ENCODE measurements at regions not wholly inside any gene's neighbourhood (a gene's known extent, or its start where the extent isn't known, plus 50 kb on each side); places are given as distances from the start of the nearest gene placed in this dataset.
"Not testable (repeated sequence)": the region's sequence is repeated elsewhere in the genome, so short reads cannot be mapped to it uniquely, and the experiment has no call there.

DNA sequence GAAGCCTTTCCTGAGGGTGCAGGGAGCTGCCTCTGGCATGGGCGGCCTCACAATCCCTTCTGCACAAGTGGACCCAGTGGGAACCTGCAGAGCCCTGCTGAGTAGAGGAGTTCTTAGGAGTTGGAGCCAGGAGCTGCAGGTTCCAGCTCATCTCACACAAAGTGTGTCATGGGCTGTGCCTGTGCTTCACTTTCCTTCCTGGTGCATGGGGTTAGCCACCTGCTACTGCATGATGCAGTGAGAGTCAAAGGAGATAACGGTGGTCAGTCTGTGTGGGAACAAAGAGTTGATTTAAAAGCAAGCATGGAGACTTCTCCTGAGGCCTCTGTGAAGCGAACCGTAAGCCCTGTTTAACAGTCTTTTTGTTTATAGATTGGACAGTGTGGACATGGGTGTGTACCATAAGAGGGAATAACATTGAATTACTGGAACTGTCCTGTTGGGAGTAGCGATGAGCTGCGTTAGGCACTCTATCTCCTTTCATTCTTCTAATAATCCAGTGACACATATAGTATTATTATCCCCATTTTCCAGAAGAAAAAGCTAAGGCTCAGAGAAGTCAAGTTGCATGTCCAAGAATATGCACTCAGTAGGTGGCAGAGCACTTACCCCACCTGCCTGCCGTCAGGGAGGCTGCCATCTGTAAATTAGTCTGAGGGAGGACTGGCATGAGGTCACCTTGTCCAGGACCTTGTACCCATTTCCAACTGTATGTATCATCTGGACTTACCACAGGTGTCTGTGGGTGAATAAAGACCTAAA, 68.7 kb upstream of the PRR23C start:
- DNase-seq, result no peak
- intact Hi-C loops (cut with DNase I), result loop anchor here (2.0 to 5.0 kb wide), 3 partner anchors 74 to 215 kb away; no protein-coding TSS in a partner anchor

DNA sequence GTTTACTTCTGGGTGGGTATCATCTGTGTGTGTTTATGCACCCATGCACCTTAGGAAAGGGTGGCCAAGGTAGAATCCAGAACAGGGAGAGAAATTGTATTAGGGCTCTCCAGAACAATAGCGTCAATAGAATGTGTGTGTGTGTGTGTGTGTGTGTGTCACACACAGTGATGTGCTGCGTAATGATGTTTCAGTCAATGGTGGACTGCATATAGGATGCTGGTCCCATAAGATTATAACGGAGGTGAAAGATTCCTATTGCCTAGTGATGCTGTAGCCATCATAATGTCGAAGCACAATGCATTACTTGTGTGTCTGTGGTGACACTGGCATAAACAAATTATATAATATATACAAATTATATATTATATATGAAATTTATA, 69.3 kb upstream of the PRR23C start:
- DNase-seq, result no peak

DNA sequence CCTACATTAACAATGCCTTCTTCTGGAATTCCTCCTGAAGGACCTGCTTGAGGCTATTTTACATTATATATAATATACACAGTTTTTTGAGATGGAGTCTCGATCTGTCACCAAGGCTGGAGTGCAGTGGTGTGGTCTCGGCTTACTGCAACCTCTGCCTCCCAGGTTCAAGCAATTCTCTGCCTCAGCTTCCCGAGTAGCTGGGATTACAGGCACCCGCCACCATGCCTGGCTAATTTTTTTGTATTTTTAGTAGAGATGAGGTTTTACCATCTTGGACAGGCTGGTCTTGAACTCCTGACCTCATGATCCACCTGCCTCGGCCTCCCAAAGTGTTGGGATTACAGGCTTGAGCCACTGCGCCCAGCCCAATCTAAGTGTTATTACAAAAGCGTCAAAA, 71.9 kb upstream of the PRR23C start:
- DNase-seq; intact Hi-C loops (cut with DNase I): not testable (repeated sequence)

More for the DNA sequence above, 69.3 kb upstream of the PRR23C start:
- intact Hi-C loops (cut with DNase I), result loop anchor here (2.0 to 5.0 kb wide), 3 partner anchors 73 to 215 kb away; no protein-coding TSS in a partner anchor

DNA sequence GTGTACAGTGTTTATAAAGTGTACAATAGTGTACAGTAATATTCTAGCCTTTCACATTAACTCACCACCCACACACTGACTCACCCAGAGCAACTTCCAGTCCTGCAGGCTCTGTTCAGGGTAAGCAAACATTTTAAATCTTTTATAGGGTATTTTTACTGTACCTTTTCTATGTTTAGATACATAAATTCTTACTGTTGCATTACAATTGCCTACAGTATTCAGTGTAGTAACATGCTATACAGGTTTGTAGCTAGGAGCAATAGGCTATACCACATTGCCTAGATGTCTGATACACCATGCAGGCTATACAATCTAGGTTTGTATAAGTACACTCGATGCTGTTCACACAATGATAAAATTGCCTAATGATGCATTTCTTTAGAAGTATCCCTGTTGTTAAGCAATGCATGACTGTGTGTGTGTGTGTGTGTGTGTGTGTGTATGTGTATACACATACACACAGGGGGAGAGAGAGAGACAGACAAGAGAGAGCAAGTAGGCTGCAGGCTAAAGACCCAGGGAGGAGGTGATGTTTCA, 72.5 kb upstream of the PRR23C start:
- DNase-seq, result no peak
- intact Hi-C loops (cut with DNase I), result no loop called here

DNA sequence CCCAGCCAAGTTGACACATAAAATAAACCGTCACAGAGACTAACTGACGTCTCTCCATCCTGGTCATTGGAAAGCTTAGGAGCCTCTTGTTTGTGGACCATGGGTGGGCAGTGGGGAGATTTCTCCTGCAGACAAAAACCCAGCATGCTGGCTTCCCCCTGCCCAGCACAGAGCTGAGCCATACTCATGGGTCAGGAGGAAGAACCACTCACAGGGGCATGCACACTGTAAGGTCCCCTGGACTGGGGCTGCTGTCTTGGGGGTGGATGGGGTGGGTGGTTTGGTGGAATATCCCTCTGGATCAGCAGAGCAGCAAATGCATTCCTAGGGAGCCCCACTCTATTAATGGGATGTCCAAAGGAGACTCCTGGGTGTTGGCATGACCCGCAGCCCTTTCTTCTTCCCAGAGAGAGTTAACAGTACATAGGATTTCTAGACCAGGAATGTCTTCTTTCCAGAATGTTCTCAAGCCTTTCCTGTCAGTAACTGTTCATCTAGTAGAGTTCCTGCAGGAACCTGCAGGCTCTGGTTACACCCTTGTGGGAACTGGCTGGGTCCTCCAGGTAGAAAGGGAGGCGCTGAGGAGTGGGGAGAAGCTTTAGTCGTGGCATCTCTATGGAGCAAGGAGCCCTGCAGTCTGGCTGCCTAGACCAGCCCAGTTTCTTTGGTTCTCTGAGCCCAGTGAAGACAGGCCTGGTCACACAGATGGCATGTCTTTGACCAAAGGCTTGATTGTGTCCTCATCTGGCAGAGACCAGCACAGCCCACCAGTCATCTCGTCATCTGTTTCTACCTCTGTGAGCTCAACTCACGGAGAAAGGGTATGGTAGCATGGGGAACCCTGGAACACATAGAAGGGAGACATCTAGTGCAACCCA, 73.4 kb upstream of the PRR23C start:
- no peak for DNase-seq
- intact Hi-C loops (cut with DNase I), result no loop called here

DNA sequence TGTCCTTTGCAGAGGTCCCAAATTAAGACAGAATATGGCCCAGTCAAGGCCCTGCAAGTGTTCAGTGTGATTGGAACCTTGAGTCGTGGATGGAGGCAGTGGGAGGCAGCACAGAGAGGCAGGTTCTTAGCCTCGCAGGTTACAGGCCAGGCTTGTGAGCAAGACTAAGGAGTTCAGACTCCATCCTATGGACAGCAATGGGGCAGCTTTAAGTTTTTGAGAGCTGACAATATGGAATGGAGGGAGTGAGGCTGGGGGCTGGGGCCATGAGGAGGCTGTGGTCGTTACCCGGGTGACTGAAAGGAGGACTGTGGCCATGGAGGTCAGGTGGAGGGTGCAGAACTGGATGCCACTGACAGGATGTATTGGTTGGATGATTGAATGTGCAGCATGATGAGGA, 74.1 kb upstream of the PRR23C start:
- intact Hi-C loops (cut with DNase I), result no loop called here

DNA sequence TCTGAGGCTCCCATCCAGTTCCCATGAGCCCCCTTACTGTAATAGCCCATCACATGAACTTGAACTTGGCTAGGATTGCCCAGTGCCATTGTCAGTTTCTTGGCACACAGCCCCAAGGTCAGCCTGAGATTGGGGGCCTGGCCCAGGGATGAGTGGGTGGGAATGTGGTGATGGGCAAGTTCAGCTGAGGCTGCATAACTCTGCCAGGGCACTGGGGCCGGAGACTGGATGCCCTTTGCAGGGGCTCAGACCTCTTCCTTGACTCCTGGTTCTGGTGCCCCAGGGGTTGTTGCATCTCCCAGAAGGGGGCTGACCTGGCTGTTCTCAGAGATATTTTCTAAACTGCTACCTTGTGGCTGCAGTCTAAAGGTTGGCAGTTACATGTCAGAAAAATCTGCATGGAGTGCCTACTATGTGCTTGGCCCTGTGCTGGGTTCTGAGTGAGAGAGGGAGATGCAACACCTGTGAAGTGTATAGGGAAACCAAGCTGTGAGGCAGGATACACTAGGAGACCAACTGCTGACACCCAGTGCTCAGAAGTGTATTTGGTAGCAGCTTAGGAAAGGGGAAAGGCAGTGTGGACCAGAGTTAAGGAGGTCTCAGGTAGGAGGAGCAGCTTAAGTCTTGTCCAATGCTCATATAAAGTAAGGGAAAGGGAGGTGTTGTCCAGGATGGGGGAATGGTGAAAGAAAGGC, 74.8 kb upstream of the PRR23C start:
- DNase-seq, result no peak
- intact Hi-C loops (cut with DNase I), result no loop called here

More for the DNA sequence above, 74.1 kb upstream of the PRR23C start:
- no peak for DNase-seq

DNA sequence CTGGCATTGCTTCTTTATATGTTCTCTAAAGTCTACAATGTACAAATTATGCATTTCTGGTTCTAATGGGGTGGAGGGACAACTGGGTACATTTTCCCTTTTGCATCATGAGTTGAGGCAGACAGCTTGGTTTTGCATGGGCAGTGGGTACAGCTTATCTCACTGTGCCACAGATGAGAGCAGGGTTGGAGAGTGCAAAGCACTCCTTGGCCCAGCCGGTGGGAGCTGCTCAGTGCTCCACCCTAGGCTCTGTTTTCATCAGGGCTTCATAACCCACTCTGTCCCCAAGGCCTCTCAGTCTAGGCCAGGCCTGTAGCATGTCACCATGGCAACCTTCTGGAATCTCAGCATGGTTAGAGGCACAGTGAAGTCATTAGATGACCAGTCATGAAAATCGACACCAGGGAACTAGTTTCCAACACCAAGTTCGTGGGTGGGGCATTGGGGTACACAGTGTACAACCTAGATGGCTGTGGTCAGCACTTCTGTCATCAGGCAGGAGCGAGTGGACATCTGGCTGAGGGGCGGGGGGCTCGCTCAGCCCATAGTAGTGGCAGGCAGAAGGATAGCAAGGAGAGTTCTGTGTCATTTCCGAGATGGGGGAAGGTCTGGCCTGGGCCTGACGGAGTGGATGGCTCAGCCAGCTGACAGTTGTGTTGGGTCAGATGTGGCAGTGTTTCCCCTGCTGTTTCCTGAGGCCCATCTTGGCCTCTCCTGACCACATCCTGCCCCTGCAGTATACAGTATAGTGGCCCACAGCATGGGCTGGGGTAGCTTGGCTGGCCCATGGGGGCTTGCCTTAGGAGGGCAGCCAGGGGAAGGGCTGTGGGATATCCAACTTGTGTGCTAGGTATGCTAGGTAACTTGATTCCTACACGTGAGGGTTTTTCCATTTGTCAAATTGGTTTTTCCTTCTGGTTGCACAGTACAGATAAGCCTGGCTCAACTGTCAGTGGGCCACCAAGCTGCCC, 75.7 kb upstream of the PRR23C start:
- no peak for DNase-seq
- intact Hi-C loops (cut with DNase I), result no loop called here

DNA sequence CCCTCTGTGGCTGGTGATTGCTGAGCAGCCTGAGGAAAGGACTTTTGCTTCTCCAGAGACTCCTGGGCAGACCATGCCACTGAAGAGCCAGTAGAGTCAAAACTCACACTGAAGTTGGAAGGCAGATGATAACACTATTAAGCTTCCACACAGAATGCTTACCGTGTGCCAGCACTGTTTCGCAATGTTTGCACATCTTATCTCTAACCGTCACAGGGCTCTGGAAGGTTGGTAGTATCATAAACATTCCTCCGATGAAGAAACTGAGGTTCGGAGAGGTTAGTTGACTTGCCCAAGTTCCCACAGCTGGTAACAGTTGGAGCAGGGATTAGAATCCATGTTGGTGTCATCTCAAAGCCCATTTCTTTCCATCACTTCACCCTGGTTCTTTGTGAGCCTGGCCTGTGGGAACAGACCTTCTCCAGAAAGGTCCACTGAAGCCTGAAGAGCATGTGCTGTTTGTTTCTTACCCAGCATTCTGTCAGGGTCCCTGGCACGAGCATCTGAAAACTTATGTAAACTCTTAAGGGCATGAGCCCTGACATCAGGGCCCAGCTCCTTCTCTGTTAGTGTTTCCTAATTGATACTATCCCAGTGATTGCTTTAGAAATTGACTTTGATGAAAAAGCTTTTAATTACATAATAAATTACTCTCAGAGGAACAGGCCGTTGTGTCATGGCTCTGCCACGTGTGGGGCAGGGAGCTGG, 77.0 kb upstream of the PRR23C start:
- DNase-seq, result no peak
- intact Hi-C loops (cut with DNase I), result no loop called here

DNA sequence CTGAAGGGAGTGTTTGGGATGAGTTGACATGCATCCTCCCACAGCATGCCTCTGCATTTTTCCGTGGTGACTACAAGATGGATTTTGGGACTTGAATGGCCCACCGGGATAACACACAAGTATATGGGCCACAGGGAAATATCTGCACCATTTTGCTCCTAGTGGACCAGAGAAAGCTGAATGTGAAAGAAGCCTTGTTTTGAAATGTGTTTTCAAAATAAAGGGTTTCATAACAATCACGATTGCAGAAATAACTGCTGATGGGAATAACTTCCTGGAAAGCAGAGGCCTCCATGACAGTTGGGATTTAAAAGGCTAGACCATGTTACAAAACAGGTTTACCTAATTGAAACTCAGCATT, 77.5 kb upstream of the PRR23C start:
- intact Hi-C loops (cut with DNase I), result no loop called here
- DNase-seq, result no peak

DNA sequence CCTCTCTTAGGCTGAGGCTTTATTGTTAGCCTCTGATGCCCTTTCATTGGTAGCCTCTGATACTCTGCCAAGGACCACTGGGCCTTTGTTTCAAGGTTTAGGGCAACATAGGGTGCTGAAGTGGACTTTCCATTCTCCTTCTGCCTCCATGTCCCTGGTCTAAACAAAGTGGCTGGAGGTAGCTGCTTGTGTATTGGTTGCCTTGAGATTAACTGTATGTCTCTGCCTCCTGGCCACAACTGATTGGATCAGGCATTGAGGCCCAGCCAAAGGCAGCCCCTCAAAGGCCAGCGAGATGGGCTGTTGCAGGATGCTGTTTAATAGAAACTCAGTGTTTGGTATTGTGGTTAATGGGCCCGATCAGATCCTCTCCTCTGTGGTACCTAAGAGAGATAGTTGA, 77.9 kb upstream of the PRR23C start:
- intact Hi-C loops (cut with DNase I), result no loop called here
- DNase-seq, result no peak

DNA sequence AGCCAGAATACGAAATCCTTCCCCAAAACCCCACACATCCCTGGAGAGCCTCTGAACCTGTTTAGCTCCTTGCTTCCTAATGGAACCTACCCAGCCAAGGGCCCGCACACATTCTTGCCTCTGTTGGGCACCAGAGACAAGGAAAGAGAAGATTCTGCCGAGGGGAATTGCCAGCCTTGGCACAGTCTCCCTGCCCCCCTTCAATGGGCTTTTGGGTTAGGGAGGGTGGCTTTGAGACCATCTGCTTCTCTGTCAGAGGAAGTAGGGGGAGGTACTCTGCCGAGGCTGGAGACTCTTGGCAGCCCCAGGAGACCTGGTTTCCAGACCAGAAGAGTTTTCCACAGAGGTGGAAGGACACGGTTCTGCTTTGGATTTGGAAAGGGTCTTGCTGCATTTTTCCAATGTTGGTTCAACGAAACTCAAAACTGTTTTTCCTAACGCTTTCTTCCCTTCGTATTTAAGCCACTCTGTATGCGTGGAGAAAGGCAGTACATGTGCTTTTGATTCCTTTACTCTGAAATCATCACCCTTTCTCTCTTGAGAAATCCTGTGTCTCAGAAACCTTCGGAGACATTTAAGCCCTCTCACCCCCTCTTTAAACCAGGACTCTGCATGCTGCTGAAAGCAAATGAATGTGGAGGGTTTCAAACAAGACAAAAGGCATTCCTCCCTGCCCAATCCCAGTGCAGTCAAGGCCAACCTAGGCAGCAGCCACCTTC, 78.8 kb upstream of the PRR23C start:
- no peak for DNase-seq
- intact Hi-C loops (cut with DNase I), result no loop called here

DNA sequence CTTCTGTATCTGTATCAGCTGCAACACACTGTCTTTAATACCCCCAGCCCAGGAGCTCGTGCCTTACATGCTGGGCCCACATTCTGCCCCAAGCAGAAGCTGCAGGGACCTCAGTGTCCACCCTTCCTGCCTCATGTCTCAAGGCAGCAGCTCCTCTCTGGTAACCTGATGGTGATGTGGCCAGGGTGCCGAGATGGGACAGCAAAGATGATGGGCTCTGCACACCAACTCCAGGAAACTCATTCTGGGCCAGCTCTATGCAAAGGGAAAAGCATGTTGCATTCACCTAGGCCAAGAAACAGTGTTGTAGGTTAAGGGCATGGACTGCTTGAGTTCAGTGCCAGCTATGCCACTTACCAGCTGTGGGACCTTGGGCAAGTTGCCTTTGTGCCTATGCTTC, 79.5 kb upstream of the PRR23C start:
- no peak for DNase-seq
- intact Hi-C loops (cut with DNase I), result no loop called here

DNA sequence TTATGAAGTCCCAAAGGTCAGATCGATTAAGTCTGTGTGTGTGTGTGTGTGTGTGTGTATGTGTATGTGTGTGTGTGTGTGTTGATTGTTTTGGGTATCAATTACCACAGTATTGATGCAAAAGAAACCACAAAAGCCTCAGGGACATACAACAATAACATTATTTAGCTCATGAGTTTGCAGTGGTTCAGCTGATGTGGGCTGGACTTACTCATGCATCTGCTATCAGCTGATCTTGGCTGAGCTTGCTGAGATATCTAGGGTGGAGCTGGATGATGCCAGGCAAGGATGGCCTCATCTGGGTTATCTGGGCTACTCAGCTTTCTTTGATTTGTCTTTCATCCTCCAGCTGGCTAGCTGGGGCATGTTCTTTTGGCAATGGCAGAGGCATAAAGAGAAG, 82.4 kb upstream of the PRR23C start:
- intact Hi-C loops (cut with DNase I), result no loop called here
- DNase-seq, result no peak

DNA sequence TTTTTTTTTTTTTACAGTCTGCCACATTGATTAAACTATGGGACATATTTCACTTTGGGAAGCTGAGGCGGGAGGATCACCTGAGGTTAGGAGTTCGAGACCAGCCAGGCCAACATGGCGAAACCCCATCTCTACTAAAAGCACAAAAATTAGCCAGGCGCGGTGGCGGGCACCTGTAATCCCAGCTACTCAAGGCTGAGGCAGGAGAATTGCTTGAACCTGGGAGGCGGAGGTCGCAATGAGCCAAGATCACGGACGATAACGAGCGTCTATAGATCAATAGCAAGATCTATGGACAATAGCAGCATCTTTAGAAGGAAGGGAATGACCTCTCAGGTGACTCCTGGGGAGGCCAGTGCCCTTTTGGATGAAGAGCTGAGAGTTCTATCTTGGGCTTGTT, 82.9 kb upstream of the PRR23C start:
- intact Hi-C loops (cut with DNase I); DNase-seq: not testable (repeated sequence)

DNA sequence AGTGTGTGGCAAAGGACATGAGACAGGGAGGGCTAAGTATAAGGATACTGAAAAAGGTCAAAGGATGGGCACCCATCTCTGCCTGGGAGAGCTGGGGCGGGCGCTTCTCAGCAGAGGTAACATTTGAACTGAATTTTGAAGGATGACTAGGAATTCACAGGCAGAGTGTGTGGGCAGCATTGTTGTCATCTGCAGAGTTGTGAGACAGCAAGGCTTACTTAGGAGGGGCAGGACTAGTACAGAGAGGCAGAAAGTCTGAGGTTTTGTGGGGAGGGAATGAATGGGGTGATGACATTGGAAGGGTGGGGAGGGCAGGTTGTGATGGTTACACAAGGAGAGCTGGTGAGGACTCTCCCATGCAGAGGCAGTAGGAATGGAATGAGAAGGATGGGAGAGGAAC, 84.1 kb upstream of the PRR23C start:
- no peak for DNase-seq
- intact Hi-C loops (cut with DNase I), result no loop called here

DNA sequence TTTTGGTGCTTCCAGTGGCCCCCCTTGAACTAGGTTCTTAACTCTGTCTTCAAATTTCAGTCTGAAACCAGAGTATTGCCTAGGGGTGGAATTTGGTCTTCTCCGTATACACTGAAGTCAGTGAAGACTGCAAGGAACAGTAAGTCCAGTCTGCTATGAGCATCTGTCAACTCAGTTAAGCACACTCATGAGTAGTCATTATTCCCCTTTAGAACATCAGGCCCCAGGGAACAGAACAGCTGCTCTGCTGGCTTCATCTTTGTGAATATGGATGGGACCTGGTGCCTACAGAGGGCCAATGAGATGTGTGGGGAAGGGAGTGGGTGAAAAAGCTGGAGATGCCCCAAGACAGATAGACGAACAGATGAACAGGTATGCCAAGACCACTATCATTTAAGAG, 85.2 kb upstream of the PRR23C start:
- DNase-seq, result no peak

DNA sequence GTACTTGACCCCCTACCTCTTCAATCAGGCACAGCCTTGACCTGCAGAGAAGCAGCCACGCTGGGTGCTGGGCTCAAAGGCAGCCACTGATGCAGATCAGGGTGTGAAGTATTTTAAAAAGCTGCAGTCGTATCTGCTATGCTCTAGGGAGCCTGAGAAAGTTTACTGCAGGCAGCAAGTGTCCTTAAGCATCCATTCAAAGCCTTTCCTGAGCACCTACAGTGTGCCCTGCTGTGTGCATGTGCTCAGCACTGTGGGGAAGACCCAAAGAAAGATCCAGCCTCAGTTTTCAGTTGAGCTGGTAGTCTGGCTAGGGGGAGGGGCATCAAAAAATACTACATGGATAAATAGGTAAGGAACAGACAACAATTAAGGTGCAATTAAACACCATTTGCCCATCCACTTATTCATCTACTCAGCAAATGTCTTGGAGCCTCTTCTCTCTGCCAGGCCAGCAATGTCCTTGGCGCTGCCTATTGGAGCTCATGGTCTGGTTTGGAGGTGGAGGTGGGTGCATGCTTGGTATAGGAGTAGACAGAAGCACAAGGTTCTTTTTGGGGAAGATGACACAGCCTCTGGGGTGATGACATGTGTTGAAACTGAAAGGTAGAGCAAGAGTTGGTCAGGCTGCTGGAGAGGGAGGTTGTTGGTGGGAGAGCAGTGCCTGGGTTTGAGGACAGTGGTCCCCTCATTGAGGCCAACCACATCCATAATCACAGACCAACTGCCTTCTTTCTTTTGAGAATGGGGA, 85.9 kb upstream of the PRR23C start:
- intact Hi-C loops (cut with DNase I), result no loop called here
- DNase-seq, result no peak

More for the DNA sequence above, 85.2 kb upstream of the PRR23C start:
- intact Hi-C loops (cut with DNase I), result no loop called here

All from posterior cingulate gyrus (tissue), 11 donors.